ENCODE measurements at regions not wholly inside any gene's neighbourhood (a gene's known extent, or its start where the extent isn't known, plus 50 kb on each side); places are given as distances from the start of the nearest gene placed in this dataset.

GRCh38 chr18:47341678-47342077 is 90.2 kb upstream of the SKOR2 start:
- TF ChIP-seq REST (IDR thresholded peaks at IDR 0.05; ENCODE audit: unreplicated experiment) = no peak
- no peak for TF ChIP-seq CTCF (conservative IDR thresholded peaks at IDR 0.05; ENCODE audit: low read depth in 2 of 2)
- no peak for TF ChIP-seq JUNB (IDR thresholded peaks at IDR 0.05; ENCODE audit: unreplicated experiment)
- TF ChIP-seq CREB1 (CRISPR knock-in tag; IDR thresholded peaks at IDR 0.05; ENCODE audit: low read depth) = no peak
- no peak for TF ChIP-seq POLR2AphosphoS5 (IDR thresholded peaks at IDR 0.05; ENCODE audit: low read depth)
- TF ChIP-seq EZH2phosphoT487 (IDR thresholded peaks at IDR 0.05; ENCODE audit: unreplicated experiment) = no peak
- no peak for TF ChIP-seq ZNF331 (CRISPR knock-in tag; IDR thresholded peaks at IDR 0.05; ENCODE audit: low read depth)
- no peak for TF ChIP-seq EZH2 (IDR thresholded peaks at IDR 0.05; ENCODE audit: low read depth, unreplicated experiment)
- no peak for TF ChIP-seq NANOG (IDR thresholded peaks at IDR 0.05; ENCODE audit: borderline replicate concordance)
